HepG2 (cell line): ENCODE measurements at regions not wholly inside any gene's neighbourhood (a gene's known extent, or its start where the extent isn't known, plus 50 kb on each side); places are given as distances from the start of the nearest gene placed in this dataset.

Experiments used
- CEBPG ChIP-seq: IDR thresholded peaks from 2 replicates; pipeline ENCODE4 v1.6.1; 2016
- ESRRA ChIP-seq: sonication (generic); formaldehyde crosslinking; IDR thresholded peaks from 2 replicates; pipeline ENCODE4 v1.5.1; 2020; ENCODE audit warnings: mild to moderate bottlenecking, low read depth, missing genetic modification reagents
- POLR2A ChIP-seq, 2 experiments: IDR thresholded peaks; 2 replicates each; pipeline ENCODE4 v1.6.1; 2011; ENCODE audit warnings: low read depth in 2 of 2, low read length in 2 of 2, mild to moderate bottlenecking in 1 of 2, moderate library complexity in 1 of 2; ENCODE audit not compliant: insufficient read depth in 1 of 2
- SPEN ChIP-seq: sonication (generic); formaldehyde crosslinking; IDR thresholded peaks from 2 replicates; pipeline ENCODE4 v1.5.1; 2020; ENCODE audit warnings: low read depth, mild to moderate bottlenecking, missing genetic modification reagents
- STAT5B ChIP-seq: sonication (generic); formaldehyde crosslinking; IDR thresholded peaks from 2 replicates; pipeline ENCODE4 v1.4.0; 2020; ENCODE audit warnings: missing genetic modification reagents
- YY1 ChIP-seq: IDR thresholded peaks from 2 replicates; pipeline ENCODE4 v1.6.1; 2011; ENCODE audit warnings: low read length, low read depth, moderate library complexity, mild to moderate bottlenecking; ENCODE audit not compliant: insufficient read depth, insufficient replicate concordance
- ZNF292 ChIP-seq: sonication (generic); formaldehyde crosslinking; IDR thresholded peaks from 2 replicates; pipeline ENCODE4 v1.8.1; 2022; ENCODE audit warnings: mild to moderate bottlenecking, low read depth, missing genetic modification reagents, borderline replicate concordance
- ZNF350 ChIP-seq: sonication (generic); formaldehyde crosslinking; IDR thresholded peaks from 2 replicates; pipeline ENCODE4 v1.4.0; 2020; ENCODE audit warnings: mild to moderate bottlenecking, low read depth, missing genetic modification reagents, borderline replicate concordance
- ZNF432 ChIP-seq: sonication (generic); formaldehyde crosslinking; IDR thresholded peaks from 2 replicates; pipeline ENCODE4 v1.5.0; 2020; ENCODE audit warnings: missing genetic modification reagents, mild to moderate bottlenecking, borderline replicate concordance
- ZNF510 ChIP-seq: sonication (generic); formaldehyde crosslinking; IDR thresholded peaks from 2 replicates; pipeline ENCODE4 v1.4.0; 2020; ENCODE audit warnings: low read depth, mild to moderate bottlenecking, missing genetic modification reagents
- TF ChIP-seq, protein P1 (sequence below): sonication (generic); formaldehyde crosslinking; IDR thresholded peaks from 2 replicates; pipeline ENCODE4 v1.5.0; 2020; ENCODE audit warnings: mild to moderate bottlenecking, missing genetic modification reagents, moderate library complexity

DNA sequence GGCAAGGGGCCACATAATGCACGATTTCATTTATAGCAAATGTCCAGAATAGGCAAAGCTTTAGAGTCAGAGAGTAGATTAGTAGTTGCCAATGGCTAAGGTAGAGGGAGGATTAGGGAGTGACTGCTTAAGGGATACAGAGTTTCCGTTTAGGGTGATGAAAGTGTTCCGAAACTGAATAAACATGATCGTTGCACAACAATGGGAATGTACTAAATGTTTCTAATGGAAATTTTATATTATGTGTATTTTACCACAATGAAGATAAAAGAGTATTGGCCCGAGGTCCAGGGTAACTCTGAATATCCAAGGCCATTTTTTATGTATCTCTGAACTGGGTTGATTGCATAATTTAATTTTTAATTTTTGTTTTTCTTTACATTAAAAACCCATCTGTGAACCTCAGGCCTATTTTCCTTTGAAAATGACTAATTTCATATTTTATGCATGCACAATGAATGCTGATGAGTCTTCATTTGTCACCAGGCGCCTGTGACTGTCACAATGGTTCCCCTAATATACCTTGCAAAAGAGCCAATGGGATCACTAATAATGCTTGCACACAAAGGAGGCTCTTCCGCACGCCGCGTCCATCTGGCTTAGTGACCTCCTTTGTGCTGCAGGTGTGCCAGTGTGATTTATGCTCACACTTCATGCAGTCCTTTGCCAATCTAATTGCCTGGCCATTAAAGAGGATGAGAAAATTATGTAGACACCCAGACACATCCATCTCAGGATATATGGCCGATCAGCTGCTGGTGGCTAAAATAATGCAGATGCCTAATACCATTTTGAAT is 612.5 kb downstream of the CDH26 start:
- TF ChIP-seq CEBPG (no peak), SPEN (CRISPR knock-in tag) (no peak), ESRRA (CRISPR knock-in tag) (no peak), ZNF510 (CRISPR knock-in tag) (no peak), ZNF292 (CRISPR knock-in tag) (no peak), ZNF350 (no peak), ZNF432 (CRISPR knock-in tag) (no peak), YY1 (no peak), POLR2A (IDR thresholded peaks at IDR 0.05; ENCODE audit: insufficient read depth in 1 of 2, low read depth in 2 of 2, low read length in 2 of 2) (no peak), STAT5B (CRISPR knock-in tag) (no peak)
- TF ChIP-seq, protein P1, sequence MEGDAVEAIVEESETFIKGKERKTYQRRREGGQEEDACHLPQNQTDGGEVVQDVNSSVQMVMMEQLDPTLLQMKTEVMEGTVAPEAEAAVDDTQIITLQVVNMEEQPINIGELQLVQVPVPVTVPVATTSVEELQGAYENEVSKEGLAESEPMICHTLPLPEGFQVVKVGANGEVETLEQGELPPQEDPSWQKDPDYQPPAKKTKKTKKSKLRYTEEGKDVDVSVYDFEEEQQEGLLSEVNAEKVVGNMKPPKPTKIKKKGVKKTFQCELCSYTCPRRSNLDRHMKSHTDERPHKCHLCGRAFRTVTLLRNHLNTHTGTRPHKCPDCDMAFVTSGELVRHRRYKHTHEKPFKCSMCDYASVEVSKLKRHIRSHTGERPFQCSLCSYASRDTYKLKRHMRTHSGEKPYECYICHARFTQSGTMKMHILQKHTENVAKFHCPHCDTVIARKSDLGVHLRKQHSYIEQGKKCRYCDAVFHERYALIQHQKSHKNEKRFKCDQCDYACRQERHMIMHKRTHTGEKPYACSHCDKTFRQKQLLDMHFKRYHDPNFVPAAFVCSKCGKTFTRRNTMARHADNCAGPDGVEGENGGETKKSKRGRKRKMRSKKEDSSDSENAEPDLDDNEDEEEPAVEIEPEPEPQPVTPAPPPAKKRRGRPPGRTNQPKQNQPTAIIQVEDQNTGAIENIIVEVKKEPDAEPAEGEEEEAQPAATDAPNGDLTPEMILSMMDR (CRISPR knock-in tag), result no peak
